OCI-LY1 (cell line): ENCODE measurements at regions not wholly inside any gene's neighbourhood (a gene's known extent, or its start where the extent isn't known, plus 50 kb on each side); places are given as distances from the start of the nearest gene placed in this dataset.

ENCODE experiments used
- CTCF ChIP-seq: fragments of 200-600 bp; sonication (generic), shearing (Covaris generic); IDR thresholded peaks from 2 replicates; pipeline ENCODE4 v1.5.1; 2017; ENCODE audit warnings: mild to moderate bottlenecking, antibody characterized with exemption, low read length, moderate library complexity, mixed read lengths
- EZH2 ChIP-seq: fragments of 200-600 bp; sonication (generic), shearing (Covaris generic); IDR thresholded peaks from 2 replicates; pipeline ENCODE4 v1.8.0; 2017; ENCODE audit warnings: borderline replicate concordance, mixed run types, mild to moderate bottlenecking, antibody characterized with exemption, low read length, moderate library complexity, mixed read lengths

GRCh38 chrX:37912304-37912703 is 64.9 kb upstream of the DYNLT3 start:
- TF ChIP-seq CTCF (no peak), EZH2 (no peak)
